GM18502 (cell line): ENCODE measurements at regions not wholly inside any gene's neighbourhood (a gene's known extent, or its start where the extent isn't known, plus 50 kb on each side); places are given as distances from the start of the nearest gene placed in this dataset.

Experiments used
- ATAC-seq: cut with Tn5 transposase; IDR thresholded peaks from one replicate; pipeline ENCODE4 v1.9.1; 2021; ENCODE audit warnings: mild to moderate bottlenecking; ENCODE audit not compliant: unreplicated experiment, poor library complexity

- ATAC-seq: no peak
These were observed 346.9 kb downstream of the DEPDC1B start for GRCh38 chr5:60352992-60353599.

DNA sequence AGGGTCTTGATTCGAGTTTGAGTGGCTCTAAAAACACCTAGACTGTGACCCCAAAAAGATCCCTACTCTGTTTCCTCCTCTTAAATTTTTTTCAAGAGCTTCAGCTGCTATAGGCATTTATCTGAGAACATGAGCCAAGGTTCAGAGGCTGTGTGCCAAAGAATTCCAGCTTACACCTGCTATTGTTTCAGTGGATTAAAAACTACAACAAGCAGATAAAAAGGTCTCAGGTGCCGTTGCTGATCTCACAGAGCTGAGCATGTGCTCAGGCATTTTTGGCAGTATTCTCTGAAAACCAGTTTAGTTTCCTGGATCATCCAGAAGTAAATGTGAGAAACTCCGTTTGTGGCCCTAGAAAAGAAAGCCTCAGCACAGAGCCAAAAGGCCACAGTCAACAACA lies 349.2 kb downstream of the DEPDC1B start:
- ATAC-seq: no peak

GRCh38 chr5:60349891-60350415 lies 350.0 kb downstream of the DEPDC1B start:
- no peak for ATAC-seq

DNA sequence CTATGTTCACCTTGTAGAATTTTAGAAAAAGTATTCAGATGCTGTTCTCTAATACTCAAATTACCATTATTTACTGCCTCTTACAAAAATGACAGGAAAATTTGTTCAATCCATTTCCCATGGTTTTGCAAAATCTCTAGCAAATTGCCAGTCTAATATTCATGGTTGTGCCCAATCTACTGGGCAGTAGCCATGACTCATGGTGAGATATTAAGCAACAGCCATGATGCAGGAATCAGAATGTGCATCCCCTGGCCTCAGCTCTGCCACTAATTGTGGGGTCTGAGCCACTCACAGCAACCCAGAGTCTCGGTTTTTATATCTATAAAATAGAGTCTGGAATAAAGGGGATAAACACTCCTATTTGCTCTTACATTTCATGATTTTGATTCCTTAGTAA lies 353.6 kb downstream of the DEPDC1B start:
- no peak for ATAC-seq

GRCh38 chr5:60343102-60343501 lies 356.9 kb downstream of the DEPDC1B start:
- ATAC-seq: no peak

GRCh38 chr5:60340965-60341471 lies 358.9 kb downstream of the DEPDC1B start:
- ATAC-seq: peak; percentile 69

DNA sequence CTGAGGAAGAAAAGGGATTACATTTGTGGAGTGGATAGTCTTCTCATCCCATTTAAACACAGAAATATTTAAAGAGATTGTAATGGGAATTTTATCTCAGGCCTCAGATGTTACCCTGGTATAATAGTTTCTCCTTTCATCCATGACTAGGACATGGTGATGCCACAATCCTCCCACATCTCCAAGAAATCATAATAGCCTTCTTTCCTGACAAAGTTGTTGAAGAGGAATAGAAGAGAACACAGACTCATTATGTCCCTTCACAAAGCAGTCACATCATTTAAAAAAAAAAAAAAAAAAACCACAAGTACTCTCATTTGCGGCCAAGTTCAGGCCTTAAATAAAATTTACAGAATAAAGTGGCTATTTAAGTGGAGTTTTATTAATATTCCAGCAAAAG lies 359.6 kb downstream of the DEPDC1B start:
- no peak for ATAC-seq

DNA sequence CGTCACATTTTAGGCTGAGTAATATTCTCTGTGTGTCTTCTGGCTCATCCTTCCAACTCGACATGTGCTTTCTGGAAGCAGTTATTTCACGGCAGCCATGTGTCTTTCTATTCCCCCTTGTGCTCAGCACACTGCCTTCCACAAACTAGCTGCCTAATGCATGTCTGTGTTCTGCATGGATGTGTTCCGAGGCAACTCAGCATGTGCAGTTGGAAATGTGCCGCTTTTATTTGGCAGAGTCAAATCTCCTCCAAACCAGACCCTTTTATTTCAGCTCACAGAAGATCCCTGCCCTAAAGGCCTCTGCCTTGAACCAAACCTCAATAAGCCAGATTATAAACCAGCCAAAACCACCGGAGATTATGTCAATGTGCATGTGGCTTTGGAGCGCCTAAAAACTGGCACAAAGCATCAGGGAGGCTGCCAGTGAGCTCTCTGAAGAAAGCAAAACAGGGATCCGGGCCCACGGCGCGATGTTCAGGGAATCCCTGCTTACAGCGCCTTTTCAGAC lies 360.2 kb downstream of the DEPDC1B start:
- no peak for ATAC-seq

DNA sequence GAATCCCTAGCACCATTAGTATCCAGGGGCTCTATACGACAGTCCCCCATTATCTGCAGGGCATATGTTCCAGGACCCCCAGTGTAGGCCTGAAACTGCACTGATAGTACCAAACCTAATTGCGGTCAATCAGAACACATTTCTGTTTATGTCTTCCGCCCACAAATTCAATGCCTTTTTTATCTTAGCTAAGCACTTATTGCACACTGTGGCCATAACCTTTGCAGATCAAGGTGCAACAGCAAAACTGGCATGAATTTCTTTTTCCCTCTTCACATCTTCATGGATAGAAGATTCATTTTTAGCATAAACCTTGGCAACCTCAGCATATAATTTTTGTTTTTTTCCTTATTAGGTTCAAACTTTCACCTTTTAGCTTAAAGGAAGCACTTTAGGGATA lies 361.1 kb downstream of the DEPDC1B start:
- no peak for ATAC-seq

DNA sequence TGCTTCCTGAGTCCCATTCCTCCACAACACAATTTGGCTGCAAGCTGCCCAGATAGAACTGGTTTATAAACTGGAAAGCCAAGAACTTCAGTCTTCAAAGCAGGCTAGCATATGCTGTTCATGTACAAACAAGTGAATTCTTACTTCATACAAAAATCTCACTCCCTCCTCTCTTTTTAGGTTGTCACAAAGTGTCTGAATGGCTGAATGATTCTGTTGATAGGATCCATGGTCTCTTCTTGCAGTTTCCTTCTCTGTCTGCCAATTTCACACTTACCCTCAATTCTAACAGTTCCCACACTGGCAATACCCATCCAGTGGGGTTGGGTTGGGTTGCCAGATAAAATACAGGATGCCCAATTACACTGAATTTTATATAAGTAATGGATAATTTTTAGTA lies 363.5 kb downstream of the DEPDC1B start:
- ATAC-seq: no peak

DNA sequence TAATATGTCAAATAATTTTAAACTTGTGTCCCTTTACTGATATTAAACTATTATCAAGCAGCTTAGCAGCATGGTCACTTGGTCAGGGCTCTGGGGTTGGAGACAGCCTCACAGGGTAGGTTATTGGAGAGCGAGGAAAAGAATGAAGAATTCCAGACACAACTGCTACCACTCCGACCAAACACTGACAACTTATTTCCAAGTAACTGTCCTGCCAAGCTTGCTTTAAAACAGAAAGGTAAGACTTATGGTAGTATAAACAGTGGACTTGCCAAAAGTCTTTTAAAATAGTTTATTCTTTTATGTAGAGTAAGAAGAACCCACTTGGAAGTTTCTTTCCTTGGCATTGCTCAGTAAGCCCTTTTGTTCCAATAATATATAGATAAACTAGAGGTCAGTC lies 364.1 kb downstream of the DEPDC1B start:
- no peak for ATAC-seq

DNA sequence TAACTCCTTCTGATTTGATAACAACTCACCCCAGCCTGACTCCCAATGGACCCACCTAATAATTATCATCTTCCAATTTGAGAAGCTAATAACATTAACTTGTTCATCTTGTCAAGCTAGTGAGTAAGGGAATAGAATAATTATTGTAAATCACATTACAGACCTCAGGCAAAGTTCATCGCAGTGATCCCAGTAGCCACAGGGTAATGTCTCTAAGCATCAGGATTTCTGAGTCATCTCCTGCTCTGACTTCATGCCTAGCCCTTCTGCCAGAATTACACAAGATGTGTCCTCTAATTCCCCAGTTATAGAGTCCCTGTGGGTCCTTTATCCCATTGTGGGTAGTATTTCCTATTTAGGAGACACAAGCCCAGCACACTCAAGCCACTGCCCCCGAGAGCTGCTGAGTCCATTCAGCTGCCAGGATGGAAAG lies 365.7 kb downstream of the DEPDC1B start:
- no peak for ATAC-seq

GRCh38 chr5:60333005-60333571 lies 366.9 kb downstream of the DEPDC1B start:
- no peak for ATAC-seq

DNA sequence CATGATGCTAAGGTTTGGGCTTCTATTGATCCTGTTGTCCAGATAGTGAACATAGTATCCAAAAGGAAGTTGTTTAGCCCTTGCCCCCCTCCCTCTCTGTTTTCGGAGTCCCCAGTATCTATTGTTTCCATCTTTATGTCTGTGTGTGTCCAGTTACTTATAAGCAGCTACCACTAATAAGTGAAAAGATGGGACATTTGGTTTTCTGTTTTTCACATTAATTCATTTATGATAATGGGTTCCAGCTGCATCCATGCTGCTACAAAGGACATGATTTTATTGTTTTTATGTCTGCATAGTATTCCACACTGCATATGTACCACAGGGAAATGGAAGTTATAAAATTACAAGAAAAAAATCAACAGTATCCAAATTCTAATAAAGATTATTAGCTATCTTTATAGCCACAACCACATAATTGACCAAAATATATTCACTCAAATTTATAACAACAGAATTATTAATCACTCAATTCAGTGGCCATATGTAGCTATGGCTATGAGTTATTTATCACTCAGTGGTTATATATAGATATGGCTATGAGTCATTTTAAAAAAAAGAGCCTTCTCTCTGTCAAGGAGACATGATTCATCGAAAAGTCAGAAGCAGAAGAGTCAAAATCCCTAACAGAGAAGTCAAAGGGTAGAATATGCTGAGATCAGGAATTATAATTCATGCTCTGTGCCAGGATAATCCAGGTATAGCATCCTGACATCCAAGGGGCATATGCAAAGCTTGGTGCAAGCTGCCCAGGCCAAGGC lies 367.5 kb downstream of the DEPDC1B start:
- ATAC-seq: peak; percentile 92

DNA sequence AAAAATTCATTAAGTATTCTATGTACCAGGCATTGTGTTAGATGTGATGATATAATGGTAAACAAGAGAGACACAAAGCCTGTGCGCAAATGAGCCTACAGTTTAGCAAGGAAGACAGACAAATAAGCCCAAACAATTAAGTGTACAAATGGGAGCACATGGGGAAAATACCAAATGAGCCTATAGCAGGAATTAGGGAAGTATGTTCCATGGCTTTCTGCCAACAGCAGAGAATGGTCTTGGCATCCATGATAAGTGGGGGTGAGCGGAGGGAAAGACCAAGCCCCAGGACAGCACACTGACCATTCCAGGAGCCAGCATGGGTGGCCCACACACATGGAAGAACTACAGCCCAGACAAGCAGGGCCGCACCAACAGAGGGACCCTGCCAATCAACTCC lies 369.7 kb downstream of the DEPDC1B start:
- ATAC-seq: no peak

- no peak for ATAC-seq
These were observed 374.1 kb downstream of the DEPDC1B start for GRCh38 chr5:60325870-60326269.

GRCh38 chr5:60323596-60323995 lies 376.4 kb downstream of the DEPDC1B start:
- no peak for ATAC-seq

GRCh38 chr5:60312098-60312497 lies 387.9 kb downstream of the DEPDC1B start:
- no peak for ATAC-seq

- no peak for ATAC-seq
These were observed 400.0 kb downstream of the DEPDC1B start for GRCh38 chr5:60299944-60300343.

DNA sequence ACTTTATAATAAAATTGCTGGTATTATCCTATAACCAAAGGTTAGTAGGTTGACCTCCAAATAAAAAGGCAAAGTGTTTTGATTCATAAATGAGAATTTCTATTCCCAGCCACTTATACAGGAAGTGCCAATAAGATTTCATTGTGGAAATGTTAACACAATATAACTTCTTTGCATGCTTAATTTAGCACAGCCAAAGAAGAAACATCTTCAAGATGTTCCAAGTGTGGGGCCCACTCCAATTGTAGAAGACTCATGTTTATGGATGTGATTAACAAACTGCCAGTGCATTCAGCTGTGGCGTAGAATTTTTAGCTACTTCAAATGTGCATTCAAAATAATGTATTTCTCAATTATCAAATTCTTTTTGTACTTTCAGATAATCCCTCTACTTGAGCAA lies 402.3 kb downstream of the DEPDC1B start:
- ATAC-seq: no peak

- ATAC-seq: peak; percentile 76
These were observed 401.9 kb upstream of the PDE4D start for GRCh38 chr5:60295423-60295822.
